Heart left ventricle (tissue), 13 donors: ENCODE measurements at regions not wholly inside any gene's neighbourhood (a gene's known extent, or its start where the extent isn't known, plus 50 kb on each side); places are given as distances from the start of the nearest gene placed in this dataset.

Experiments used
- CTCF ChIP-seq, 12 donors: fragments of 200-600 bp; sonication (generic) in 4 of 12; IDR thresholded peaks; one replicate each; pipeline versions ENCODE4 v1.5.0 to v1.8.0; 2018 to 2022; ENCODE audit warnings: antibody characterized with exemption in 12 of 12, mild to moderate bottlenecking in 5 of 12
- POLR2A ChIP-seq, 2 donors: fragments of 450-650 bp; IDR thresholded peaks; one replicate each; pipeline ENCODE4 v1.6.1; 2017; ENCODE audit warnings: antibody characterized with exemption in 2 of 2, mild to moderate bottlenecking in 2 of 2, moderate library complexity in 2 of 2
- donor health status: ischemic (EF 13 %, LVEDD 7.1; RV severe dilation, severe dysfunction).
- donor health status: DM: no; HTN: yes; CAD: no.
- donor health status: DM: no; HTN: no; CAD: no.
- donor health status: ischemic (EF 25% LVEDD 6.9; RV normal size, moderate dysfunction).
- donor health status: ischemic (EF 25% LVEDD 5.7; RV mildly dilated, moderate dysfunction).
- donor health status: ischemic (EF 35%, LVEDD 5.7; RV mildly dilated, moderate dysfunction).
- donor health status: nonischemic (EF 11% LVEDD 7.7; RV severe dilation, severe dysfunction).
- donor health status: DM: yes; HTN: yes; CAD: no.
- donor health status: PGD.
- donor health status: ischemic (EF 29% LVEDD 5.4; RV normal size, mild dysfunction).
- donor health status: nonischemic (EF 23%, LVEDD 6.1; RV moderate dilation, normal function).

DNA sequence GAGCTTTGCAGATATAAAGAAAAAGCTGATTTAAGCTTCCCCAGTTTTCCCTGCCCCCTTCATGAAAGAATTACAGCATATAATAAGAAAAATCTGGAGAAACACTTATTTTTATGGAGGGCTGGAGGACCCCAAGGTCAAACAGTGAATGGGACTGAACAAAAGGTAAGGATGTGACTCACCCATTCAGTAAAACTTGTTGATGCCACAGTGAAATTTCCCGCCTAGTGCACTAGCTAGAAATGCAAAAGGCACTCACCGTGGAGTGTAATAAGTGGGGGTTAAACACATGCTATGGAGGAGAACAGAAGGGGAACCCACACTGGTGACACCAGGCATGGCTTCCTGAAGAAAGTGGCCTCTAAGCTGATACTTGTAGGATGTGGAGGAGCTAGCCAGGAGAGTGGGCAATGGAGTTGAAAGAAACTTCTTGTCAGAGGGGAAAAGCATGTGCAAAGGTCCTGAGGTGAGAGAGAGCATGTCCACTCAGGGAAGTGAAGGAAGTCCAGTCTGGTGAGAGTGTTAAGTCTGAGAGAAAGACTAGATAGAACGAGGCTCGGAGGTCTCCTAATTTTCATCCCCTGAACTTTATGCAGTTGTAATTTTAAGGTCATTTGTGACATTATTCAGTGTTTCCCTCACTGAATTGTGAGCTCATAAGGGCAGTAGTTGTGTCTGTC, 77.1 kb downstream of the MIAT start:
- TF ChIP-seq CTCF (IDR thresholded peaks at IDR 0.05) (no peak), POLR2A (IDR thresholded peaks at IDR 0.05) (no peak)
